Right lobe of liver (tissue), 4 donors: ENCODE measurements at regions not wholly inside any gene's neighbourhood (a gene's known extent, or its start where the extent isn't known, plus 50 kb on each side); places are given as distances from the start of the nearest gene placed in this dataset.
"Not testable (repeated sequence)": the region's sequence is repeated elsewhere in the genome, so short reads cannot be mapped to it uniquely, and the experiment has no call there.

Source experiments
- POLR2A ChIP-seq: fragments of 450-650 bp; IDR thresholded peaks from one replicate; pipeline ENCODE4 v1.6.1; 2017; ENCODE audit warnings: antibody characterized with exemption, mild to moderate bottlenecking
- TF ChIP-seq, protein P1 (sequence below), 4 donors: fragments of 200-600 bp in 3 of 4; fragments of 450-650 bp in 1 of 4; IDR thresholded peaks; one replicate each; pipeline versions ENCODE4 v1.5.1 to v1.8.0; 2016 to 2022; ENCODE audit warnings: antibody characterized with exemption in 4 of 4, mild to moderate bottlenecking in 2 of 4
- donor health status: DM: no; HTN: no; CAD: no.
- donor health status: DM: no; HTN: no; CAD: no.
- donor health status: DM: no; HTN: yes; CAD: no.

DNA sequence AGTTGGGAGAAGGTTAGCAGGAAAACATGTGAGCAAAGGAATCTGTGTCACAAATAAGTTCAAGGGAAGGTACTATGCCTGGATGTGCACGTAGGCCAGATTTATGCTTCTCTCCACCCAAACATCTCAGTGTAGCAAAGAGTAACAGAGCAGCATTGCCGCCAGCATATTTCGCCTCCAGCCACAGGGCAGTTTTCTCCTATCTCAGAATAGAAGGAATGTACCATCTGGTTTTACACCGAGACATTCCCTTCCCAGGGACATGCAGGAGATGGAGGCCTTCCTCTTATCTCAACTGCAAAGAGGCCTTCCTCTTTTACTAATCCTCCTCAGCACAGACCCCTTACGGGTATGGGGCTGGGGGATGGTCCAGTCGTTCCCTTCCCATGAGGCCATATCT, 155.4 kb downstream of the PABPC4L start:
- TF ChIP-seq, protein P1, sequence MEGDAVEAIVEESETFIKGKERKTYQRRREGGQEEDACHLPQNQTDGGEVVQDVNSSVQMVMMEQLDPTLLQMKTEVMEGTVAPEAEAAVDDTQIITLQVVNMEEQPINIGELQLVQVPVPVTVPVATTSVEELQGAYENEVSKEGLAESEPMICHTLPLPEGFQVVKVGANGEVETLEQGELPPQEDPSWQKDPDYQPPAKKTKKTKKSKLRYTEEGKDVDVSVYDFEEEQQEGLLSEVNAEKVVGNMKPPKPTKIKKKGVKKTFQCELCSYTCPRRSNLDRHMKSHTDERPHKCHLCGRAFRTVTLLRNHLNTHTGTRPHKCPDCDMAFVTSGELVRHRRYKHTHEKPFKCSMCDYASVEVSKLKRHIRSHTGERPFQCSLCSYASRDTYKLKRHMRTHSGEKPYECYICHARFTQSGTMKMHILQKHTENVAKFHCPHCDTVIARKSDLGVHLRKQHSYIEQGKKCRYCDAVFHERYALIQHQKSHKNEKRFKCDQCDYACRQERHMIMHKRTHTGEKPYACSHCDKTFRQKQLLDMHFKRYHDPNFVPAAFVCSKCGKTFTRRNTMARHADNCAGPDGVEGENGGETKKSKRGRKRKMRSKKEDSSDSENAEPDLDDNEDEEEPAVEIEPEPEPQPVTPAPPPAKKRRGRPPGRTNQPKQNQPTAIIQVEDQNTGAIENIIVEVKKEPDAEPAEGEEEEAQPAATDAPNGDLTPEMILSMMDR (IDR thresholded peaks at IDR 0.05) = not testable (repeated sequence)
- TF ChIP-seq POLR2A = not testable (repeated sequence)
